ENCODE measurements at regions not wholly inside any gene's neighbourhood (a gene's known extent, or its start where the extent isn't known, plus 50 kb on each side); places are given as distances from the start of the nearest gene placed in this dataset.

DNA sequence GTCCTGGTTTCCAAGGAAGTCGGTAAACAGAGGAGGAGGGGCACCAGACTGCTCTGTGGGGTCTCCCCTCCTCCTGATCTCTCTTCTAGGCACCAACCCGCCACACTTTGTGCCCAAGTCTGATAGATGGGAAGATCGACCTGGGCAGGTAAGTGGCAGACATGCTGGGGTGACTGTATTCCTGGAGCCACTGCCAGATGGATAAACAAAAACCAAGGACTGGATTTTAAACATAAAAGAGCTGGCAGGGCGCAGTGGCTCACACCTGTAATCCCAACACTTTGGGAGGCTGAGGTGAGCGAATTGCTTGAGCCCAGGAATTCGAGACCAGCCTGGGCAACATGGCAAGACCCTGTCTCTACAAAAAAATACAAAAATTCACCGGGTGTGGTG is 181.2 kb downstream of the ANAPC1 start:
- no peaks in the 10 kb centered on the region for H3K9me3 ChIP-seq (ENCODE audit: control insufficient read depth, insufficient read depth, low read depth, low read length)
- H3K4me1 ChIP-seq (ENCODE audit: control insufficient read depth, extremely low read depth, insufficient read depth, low read length): peaks cover 29% of the 10 kb centered on the region
- H3K4me3 ChIP-seq (replicated peaks in 1 of 4; ENCODE audit: control extremely low read depth in 1 of 4, insufficient read depth in 1 of 4, low read depth in 3 of 4, low read length in 4 of 4): no peak overlapping the region
- no peaks in the 10 kb centered on the region for H3K79me2 ChIP-seq (ENCODE audit: control insufficient read depth, insufficient read depth, low read length)
- TF ChIP-seq, protein P1, sequence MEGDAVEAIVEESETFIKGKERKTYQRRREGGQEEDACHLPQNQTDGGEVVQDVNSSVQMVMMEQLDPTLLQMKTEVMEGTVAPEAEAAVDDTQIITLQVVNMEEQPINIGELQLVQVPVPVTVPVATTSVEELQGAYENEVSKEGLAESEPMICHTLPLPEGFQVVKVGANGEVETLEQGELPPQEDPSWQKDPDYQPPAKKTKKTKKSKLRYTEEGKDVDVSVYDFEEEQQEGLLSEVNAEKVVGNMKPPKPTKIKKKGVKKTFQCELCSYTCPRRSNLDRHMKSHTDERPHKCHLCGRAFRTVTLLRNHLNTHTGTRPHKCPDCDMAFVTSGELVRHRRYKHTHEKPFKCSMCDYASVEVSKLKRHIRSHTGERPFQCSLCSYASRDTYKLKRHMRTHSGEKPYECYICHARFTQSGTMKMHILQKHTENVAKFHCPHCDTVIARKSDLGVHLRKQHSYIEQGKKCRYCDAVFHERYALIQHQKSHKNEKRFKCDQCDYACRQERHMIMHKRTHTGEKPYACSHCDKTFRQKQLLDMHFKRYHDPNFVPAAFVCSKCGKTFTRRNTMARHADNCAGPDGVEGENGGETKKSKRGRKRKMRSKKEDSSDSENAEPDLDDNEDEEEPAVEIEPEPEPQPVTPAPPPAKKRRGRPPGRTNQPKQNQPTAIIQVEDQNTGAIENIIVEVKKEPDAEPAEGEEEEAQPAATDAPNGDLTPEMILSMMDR (conservative IDR thresholded peaks at IDR 0.05 in 1 of 2, IDR thresholded peaks at IDR 0.05 in 1 of 2; ENCODE audit: low read depth in 1 of 2, low read length in 2 of 2): no peak
- TF ChIP-seq EZH2 (IDR thresholded peaks at IDR 0.05; ENCODE audit: low read length, missing control alignments): no peak
- H3K27me3 ChIP-seq (ENCODE audit: control insufficient read depth, insufficient read depth, low read length): no peaks in the 10 kb centered on the region
- H3K36me3 ChIP-seq (ENCODE audit: control insufficient read depth, insufficient read depth, low read length): no peaks in the 10 kb centered on the region
- no peak for DNase-seq (ENCODE audit: low read depth in 2 of 2)
- H4K20me1 ChIP-seq (ENCODE audit: control insufficient read depth, extremely low read depth, insufficient read depth, low read length): no peaks in the 10 kb centered on the region
- no peak overlapping the region for H2AFZ ChIP-seq (ENCODE audit: low read length)
- no peak overlapping the region for H3K4me2 ChIP-seq (ENCODE audit: extremely low read depth, insufficient read depth, low read length)
- no peak overlapping the region for H3K27ac ChIP-seq (ENCODE audit: insufficient read depth, low read length)
- H3K9ac ChIP-seq (ENCODE audit: insufficient read depth, low read length): no peak overlapping the region

GRCh38 chr2:111703759-111704158 is 180.2 kb downstream of the ANAPC1 start:
- H3K27ac ChIP-seq (ENCODE audit: insufficient read depth, low read length): no peak overlapping the region
- no peaks in the 10 kb centered on the region for H4K20me1 ChIP-seq (ENCODE audit: control insufficient read depth, extremely low read depth, insufficient read depth, low read length)
- no peaks in the 10 kb centered on the region for H3K36me3 ChIP-seq (ENCODE audit: control insufficient read depth, insufficient read depth, low read length)
- H3K4me2 ChIP-seq (ENCODE audit: extremely low read depth, insufficient read depth, low read length): no peak overlapping the region
- no peaks in the 10 kb centered on the region for H3K79me2 ChIP-seq (ENCODE audit: control insufficient read depth, insufficient read depth, low read length)
- no peaks in the 10 kb centered on the region for H3K27me3 ChIP-seq (ENCODE audit: control insufficient read depth, insufficient read depth, low read length)
- H3K4me1 ChIP-seq (ENCODE audit: control insufficient read depth, extremely low read depth, insufficient read depth, low read length): peaks cover 27% of the 10 kb centered on the region
- TF ChIP-seq, protein P1 (conservative IDR thresholded peaks at IDR 0.05 in 1 of 2, IDR thresholded peaks at IDR 0.05 in 1 of 2; ENCODE audit: low read depth in 1 of 2, low read length in 2 of 2): no peak
- TF ChIP-seq EZH2 (IDR thresholded peaks at IDR 0.05; ENCODE audit: low read length, missing control alignments): no peak
- H2AFZ ChIP-seq (ENCODE audit: low read length): no peak overlapping the region
- H3K9ac ChIP-seq (ENCODE audit: insufficient read depth, low read length): no peak overlapping the region
- H3K9me3 ChIP-seq (ENCODE audit: control insufficient read depth, insufficient read depth, low read depth, low read length): no peaks in the 10 kb centered on the region
- DNase-seq (ENCODE audit: low read depth in 2 of 2): no peak
- no peak overlapping the region for H3K4me3 ChIP-seq (replicated peaks in 1 of 4; ENCODE audit: control extremely low read depth in 1 of 4, insufficient read depth in 1 of 4, low read depth in 3 of 4, low read length in 4 of 4)

DNA sequence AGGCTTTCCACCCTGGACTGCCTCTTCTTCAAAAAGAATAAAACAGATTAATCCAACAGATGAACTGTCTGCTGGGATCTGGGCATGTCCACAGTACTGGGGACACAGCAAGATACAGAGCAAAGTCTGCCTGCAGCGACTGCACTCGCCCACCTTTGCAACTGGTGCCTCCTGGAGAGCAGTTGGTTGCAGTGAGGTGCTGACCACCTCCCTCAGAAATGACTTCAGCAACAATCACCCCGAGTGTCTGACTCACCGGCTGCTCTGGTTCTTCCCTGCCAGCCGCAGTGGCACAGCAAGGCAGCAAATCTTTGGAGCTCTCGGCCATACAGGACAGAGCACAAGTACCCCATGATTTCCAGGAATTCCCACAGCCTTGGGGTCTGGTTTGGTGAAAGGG is 179.7 kb downstream of the ANAPC1 start:
- TF ChIP-seq, protein P1 (conservative IDR thresholded peaks at IDR 0.05 in 1 of 2, IDR thresholded peaks at IDR 0.05 in 1 of 2; ENCODE audit: low read depth in 1 of 2, low read length in 2 of 2): no peak
- no peak for TF ChIP-seq EZH2 (IDR thresholded peaks at IDR 0.05; ENCODE audit: low read length, missing control alignments)
- no peaks in the 10 kb centered on the region for H4K20me1 ChIP-seq (ENCODE audit: control insufficient read depth, extremely low read depth, insufficient read depth, low read length)
- H3K36me3 ChIP-seq (ENCODE audit: control insufficient read depth, insufficient read depth, low read length): no peaks in the 10 kb centered on the region
- H3K27me3 ChIP-seq (ENCODE audit: control insufficient read depth, insufficient read depth, low read length): no peaks in the 10 kb centered on the region
- H2AFZ ChIP-seq (ENCODE audit: low read length): no peak overlapping the region
- no peaks in the 10 kb centered on the region for H3K79me2 ChIP-seq (ENCODE audit: control insufficient read depth, insufficient read depth, low read length)
- no peak overlapping the region for H3K27ac ChIP-seq (ENCODE audit: insufficient read depth, low read length)
- no peak overlapping the region for H3K4me3 ChIP-seq (replicated peaks in 1 of 4; ENCODE audit: control extremely low read depth in 1 of 4, insufficient read depth in 1 of 4, low read depth in 3 of 4, low read length in 4 of 4)
- H3K4me2 ChIP-seq (ENCODE audit: extremely low read depth, insufficient read depth, low read length): no peak overlapping the region
- H3K4me1 ChIP-seq (ENCODE audit: control insufficient read depth, extremely low read depth, insufficient read depth, low read length): peaks cover 24% of the 10 kb centered on the region
- H3K9me3 ChIP-seq (ENCODE audit: control insufficient read depth, insufficient read depth, low read depth, low read length): no peaks in the 10 kb centered on the region
- peak; percentile 58 to 85 for DNase-seq (ENCODE audit: low read depth in 2 of 2)
- no peak overlapping the region for H3K9ac ChIP-seq (ENCODE audit: insufficient read depth, low read length)
